Left lung (tissue), 4 donors: ENCODE measurements at regions not wholly inside any gene's neighbourhood (a gene's known extent, or its start where the extent isn't known, plus 50 kb on each side); places are given as distances from the start of the nearest gene placed in this dataset.

ENCODE experiments used
- ATAC-seq: fragments of 200-7000 bp; cut with Tn5 transposase; one replicate; pipeline ENCODE4 v1.9.1; 2020; ENCODE audit warnings: moderate library complexity
- DNase-seq, 4 donors: peaks; one replicate each; pipeline ENCODE4 v3.0.0-alpha.2; 2013 to 2020
- H3K27ac ChIP-seq, 2 donors: fragments of 200-600 bp; sonication (generic) in 1 of 2; one replicate each; pipeline versions ENCODE4 v1.5.0 to v1.8.0; 2020 to 2021
- H3K27me3 ChIP-seq, 2 donors: fragments of 200-600 bp; sonication (generic) in 1 of 2; one replicate each; pipeline versions ENCODE4 v1.5.0 to v1.8.0; 2020 to 2021
- H3K36me3 ChIP-seq, 2 donors: fragments of 200-600 bp; sonication (generic) in 1 of 2; one replicate each; pipeline versions ENCODE4 v1.5.0 to v1.8.0; 2020 to 2021
- H3K4me1 ChIP-seq, 2 donors: fragments of 200-600 bp; one replicate each; pipeline ENCODE4 v1.8.0; 2021
- H3K4me3 ChIP-seq, 2 donors: fragments of 200-600 bp; sonication (generic) in 1 of 2; one replicate each; pipeline versions ENCODE4 v1.5.0 to v1.8.0; 2020 to 2021; ENCODE audit warnings: mild to moderate bottlenecking in 1 of 2
- H3K9me3 ChIP-seq, 2 donors: fragments of 200-600 bp; sonication (generic) in 1 of 2; one replicate each; pipeline versions ENCODE4 v1.5.0 to v1.8.0; 2020 to 2021
- intact Hi-C, 2 donors: fragments of 100-400 bp; cut with DNase I; formaldehyde crosslinking; loops; one replicate each; pipeline versions ENCODE4 v1.11.2 to v1.14.2; 2022
- TF ChIP-seq, protein P1 (sequence below), 2 donors: fragments of 200-600 bp; sonication (generic) in 1 of 2; IDR thresholded peaks; one replicate each; pipeline versions ENCODE4 v1.5.0 to v1.8.0; 2021; ENCODE audit warnings: antibody characterized with exemption in 2 of 2
- donor health status: DM: no; HTN: yes; CAD: no.
- donor health status: DM: no; HTN: no; CAD: no.

DNA sequence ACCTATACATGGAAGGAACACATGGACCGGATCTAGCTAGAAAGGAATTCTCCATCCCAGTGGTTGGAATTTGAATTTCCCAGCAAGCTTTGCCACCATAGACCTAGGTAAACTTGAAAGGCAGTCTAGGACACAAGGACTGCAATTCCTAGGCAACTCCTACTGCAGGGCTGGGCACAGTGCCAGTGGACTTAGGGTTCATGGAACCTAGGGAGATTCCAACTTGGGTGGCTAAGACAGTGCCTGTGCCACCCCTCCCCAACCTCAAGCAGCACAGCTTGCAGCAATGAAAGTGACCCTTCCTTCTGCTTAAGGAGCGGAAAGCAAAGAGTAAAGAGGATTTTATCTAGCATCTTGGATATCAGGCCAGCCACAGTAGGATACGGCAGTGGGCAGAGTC is 663.3 kb downstream of the ELAVL2 start:
- H3K36me3 ChIP-seq, result no peaks in the 10 kb centered on the region
- peaks cover 0 to 19% of the 10 kb centered on the region in 2 donors for H3K9me3 ChIP-seq
- ATAC-seq (no peak), DNase-seq (no peak)
- H3K4me1 ChIP-seq, result no peaks in the 10 kb centered on the region
- no peak overlapping the region for H3K27ac ChIP-seq
- intact Hi-C loops, result no loop called here
- no peaks in the 10 kb centered on the region for H3K27me3 ChIP-seq
- no peak overlapping the region for H3K4me3 ChIP-seq
- TF ChIP-seq, protein P1, sequence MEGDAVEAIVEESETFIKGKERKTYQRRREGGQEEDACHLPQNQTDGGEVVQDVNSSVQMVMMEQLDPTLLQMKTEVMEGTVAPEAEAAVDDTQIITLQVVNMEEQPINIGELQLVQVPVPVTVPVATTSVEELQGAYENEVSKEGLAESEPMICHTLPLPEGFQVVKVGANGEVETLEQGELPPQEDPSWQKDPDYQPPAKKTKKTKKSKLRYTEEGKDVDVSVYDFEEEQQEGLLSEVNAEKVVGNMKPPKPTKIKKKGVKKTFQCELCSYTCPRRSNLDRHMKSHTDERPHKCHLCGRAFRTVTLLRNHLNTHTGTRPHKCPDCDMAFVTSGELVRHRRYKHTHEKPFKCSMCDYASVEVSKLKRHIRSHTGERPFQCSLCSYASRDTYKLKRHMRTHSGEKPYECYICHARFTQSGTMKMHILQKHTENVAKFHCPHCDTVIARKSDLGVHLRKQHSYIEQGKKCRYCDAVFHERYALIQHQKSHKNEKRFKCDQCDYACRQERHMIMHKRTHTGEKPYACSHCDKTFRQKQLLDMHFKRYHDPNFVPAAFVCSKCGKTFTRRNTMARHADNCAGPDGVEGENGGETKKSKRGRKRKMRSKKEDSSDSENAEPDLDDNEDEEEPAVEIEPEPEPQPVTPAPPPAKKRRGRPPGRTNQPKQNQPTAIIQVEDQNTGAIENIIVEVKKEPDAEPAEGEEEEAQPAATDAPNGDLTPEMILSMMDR (IDR thresholded peaks at IDR 0.05), result no peak

DNA sequence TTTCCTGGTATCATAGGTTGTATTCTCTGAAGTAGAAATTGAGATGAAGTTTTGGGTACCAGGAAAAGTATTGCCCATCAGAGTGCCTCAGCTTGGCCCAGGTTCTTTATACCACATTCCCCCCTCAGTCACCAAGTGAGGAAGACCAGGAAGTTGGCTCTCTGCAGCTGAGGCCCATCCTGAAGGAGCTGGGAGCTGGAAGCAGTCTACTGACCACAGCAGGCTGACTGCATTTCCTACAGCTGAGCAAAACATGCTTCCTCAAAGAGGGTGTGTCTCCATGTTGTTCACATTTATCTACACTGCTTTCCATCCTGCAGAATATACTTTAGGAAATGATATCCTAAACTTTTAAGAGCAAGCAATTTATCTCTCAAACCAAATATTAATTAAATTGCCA is 654.6 kb downstream of the ELAVL2 start:
- TF ChIP-seq, protein P1 (IDR thresholded peaks at IDR 0.05), result no peak
- no peak for DNase-seq
- no peaks in the 10 kb centered on the region for H3K36me3 ChIP-seq
- H3K4me3 ChIP-seq, result no peak overlapping the region
- peaks cover 0 to 2% of the 10 kb centered on the region in 2 donors for H3K9me3 ChIP-seq
- H3K27ac ChIP-seq, result no peak overlapping the region
- ATAC-seq, result no peak
- H3K4me1 ChIP-seq, result no peaks in the 10 kb centered on the region
- no peaks in the 10 kb centered on the region for H3K27me3 ChIP-seq
- intact Hi-C loops, result no loop called here

DNA sequence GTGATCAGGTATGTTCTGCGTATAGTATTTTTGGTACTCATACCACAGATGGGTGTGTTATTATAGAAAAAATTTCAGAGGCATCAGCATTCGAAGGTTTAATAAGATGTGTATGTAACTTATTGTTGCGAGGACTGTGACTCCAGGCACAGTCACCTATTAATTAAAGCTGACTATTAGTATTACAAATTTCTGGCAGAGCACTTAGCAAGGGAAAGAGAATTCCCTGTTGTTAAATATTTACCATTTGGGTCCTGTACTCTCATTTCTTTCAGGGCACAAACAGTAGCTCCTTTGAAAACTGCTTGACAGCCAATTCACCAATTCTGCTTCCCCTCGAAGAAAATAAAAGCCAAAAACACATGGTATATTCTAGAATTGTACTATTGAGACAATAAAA is 653.8 kb downstream of the ELAVL2 start:
- TF ChIP-seq, protein P1 (IDR thresholded peaks at IDR 0.05), result no peak
- Histone ChIP-seq H3K4me3 (no peak overlapping the region), H3K27me3 (no peaks in the 10 kb centered on the region), H3K27ac (no peak overlapping the region), H3K36me3 (no peaks in the 10 kb centered on the region), H3K4me1 (no peaks in the 10 kb centered on the region), H3K9me3 (no peaks in the 10 kb centered on the region)
- intact Hi-C loops, result no loop called here
- ATAC-seq, result no peak
- DNase-seq, result no peak

DNA sequence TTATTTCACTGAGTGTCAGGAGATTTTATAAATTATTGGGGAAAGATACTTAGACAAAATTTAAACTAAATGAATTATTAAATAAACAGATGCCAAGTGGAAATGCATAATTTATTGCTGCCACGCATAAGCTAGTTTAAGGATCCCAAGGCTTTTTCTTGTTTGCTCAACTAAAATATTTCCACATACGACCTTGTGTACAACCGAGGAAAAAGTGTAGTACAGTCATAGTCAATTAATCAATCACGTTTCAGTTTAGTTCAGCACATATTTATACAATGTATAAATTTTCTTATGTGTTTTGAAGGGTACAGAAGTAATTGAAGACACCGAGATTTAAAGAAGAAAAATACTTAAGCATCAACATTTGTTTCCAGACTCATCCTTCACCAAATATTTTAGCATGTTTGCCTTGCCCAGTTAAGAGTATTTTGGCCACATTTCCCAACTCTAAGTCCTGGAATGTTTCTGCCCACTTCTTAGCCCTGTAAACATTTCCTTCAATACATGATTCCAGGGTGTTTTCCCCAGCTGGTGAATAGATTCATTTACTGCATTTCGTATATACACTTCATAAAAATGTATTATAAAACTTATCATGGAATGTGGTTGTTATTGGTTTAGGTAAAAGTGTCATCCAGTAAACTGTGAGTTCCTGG is 652.9 kb downstream of the ELAVL2 start:
- Histone ChIP-seq H3K4me1 (no peaks in the 10 kb centered on the region), H3K27me3 (no peaks in the 10 kb centered on the region), H3K27ac (no peak overlapping the region), H3K4me3 (no peak overlapping the region), H3K36me3 (no peaks in the 10 kb centered on the region), H3K9me3 (no peaks in the 10 kb centered on the region)
- DNase-seq (no peak), ATAC-seq (no peak)
- TF ChIP-seq, protein P1 (IDR thresholded peaks at IDR 0.05), result no peak
- intact Hi-C loops, result no loop called here

DNA sequence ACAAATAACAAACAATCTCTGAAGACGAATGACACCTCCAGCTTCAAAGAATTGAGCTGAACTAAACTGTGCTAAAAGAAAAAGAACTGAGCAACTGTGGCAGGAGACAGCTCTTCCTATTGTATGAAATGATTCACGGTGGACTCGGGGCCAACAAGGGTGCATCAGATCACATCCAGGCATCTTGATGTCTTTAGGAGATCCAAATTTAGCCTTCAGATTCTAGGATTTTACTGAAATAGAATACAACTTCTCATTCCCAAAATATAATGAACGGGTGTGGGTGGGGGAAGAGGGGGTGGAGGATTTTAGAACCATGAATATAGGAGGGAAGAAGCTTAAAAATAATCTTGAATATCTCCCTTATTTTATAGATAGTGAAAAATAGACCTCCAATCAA is 631.8 kb downstream of the ELAVL2 start:
- Histone ChIP-seq H3K9me3 (no peaks in the 10 kb centered on the region), H3K27ac (no peak overlapping the region), H3K36me3 (no peaks in the 10 kb centered on the region), H3K4me3 (no peak overlapping the region), H3K27me3 (no peaks in the 10 kb centered on the region), H3K4me1 (no peaks in the 10 kb centered on the region)
- DNase-seq (no peak), ATAC-seq (no peak)
- TF ChIP-seq, protein P1 (IDR thresholded peaks at IDR 0.05), result no peak
- intact Hi-C loops, result no loop called here
